ENCODE measurements at regions not wholly inside any gene's neighbourhood (a gene's known extent, or its start where the extent isn't known, plus 50 kb on each side); places are given as distances from the start of the nearest gene placed in this dataset.

DNA sequence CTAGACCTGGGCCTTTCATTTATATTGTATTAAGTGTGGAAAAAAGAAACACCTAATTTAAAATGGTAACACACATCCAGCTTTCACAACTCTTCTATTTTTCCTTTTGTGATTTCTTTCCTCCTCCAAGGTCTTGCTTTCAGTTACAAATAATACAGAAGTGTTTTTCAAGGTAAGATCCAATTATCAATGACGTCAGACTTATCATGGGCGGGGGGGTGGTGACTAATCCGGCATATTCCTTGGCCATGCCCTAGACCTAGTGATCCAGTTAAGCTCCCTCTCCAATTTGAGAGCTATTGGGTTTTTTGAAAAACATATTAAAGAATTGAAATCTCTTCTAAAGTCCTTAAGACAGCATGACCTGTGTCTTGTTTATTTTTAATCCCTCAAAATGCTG, 669.9 kb upstream of the NR5A2 start:
- Histone ChIP-seq H3K27me3 (no peaks in the 10 kb centered on the region), H3K36me3 (no peaks in the 10 kb centered on the region), H3K4me1 (no peaks in the 10 kb centered on the region), H3K27ac (no peak overlapping the region), H3K9me3 (no peaks in the 10 kb centered on the region), H3K4me3 (no peak overlapping the region)
- no peak for DNase-seq
- TF ChIP-seq, protein P1, sequence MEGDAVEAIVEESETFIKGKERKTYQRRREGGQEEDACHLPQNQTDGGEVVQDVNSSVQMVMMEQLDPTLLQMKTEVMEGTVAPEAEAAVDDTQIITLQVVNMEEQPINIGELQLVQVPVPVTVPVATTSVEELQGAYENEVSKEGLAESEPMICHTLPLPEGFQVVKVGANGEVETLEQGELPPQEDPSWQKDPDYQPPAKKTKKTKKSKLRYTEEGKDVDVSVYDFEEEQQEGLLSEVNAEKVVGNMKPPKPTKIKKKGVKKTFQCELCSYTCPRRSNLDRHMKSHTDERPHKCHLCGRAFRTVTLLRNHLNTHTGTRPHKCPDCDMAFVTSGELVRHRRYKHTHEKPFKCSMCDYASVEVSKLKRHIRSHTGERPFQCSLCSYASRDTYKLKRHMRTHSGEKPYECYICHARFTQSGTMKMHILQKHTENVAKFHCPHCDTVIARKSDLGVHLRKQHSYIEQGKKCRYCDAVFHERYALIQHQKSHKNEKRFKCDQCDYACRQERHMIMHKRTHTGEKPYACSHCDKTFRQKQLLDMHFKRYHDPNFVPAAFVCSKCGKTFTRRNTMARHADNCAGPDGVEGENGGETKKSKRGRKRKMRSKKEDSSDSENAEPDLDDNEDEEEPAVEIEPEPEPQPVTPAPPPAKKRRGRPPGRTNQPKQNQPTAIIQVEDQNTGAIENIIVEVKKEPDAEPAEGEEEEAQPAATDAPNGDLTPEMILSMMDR (IDR thresholded peaks at IDR 0.05): no peak
- TF ChIP-seq POLR2A (IDR thresholded peaks at IDR 0.05): no peak

DNA sequence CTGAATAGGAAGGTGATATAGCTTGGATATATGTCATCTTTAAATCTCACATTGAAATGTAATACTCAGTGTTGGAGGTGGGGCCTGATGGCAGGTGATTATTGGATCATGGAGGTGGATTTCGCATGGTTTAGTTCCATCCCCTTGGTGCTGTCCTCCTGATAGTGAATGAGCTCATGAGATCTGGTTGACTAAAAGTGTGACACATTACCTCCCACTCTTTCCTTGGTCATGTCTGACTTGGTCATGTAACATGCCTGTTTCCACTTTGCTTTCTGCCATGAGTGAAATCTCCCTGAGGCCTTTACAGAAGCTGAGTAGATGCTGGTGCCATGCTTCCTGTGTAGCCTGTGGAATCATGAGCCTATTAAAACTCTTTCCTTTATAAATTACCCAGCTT, 664.5 kb upstream of the NR5A2 start:
- no peak for DNase-seq
- no peak overlapping the region for H3K4me3 ChIP-seq
- H3K9me3 ChIP-seq: no peaks in the 10 kb centered on the region
- H3K27ac ChIP-seq: no peak overlapping the region
- H3K36me3 ChIP-seq: no peaks in the 10 kb centered on the region
- H3K4me1 ChIP-seq: no peaks in the 10 kb centered on the region
- H3K27me3 ChIP-seq: no peaks in the 10 kb centered on the region
- no peak for TF ChIP-seq POLR2A (IDR thresholded peaks at IDR 0.05)
- TF ChIP-seq, protein P1 (IDR thresholded peaks at IDR 0.05): no peak

DNA sequence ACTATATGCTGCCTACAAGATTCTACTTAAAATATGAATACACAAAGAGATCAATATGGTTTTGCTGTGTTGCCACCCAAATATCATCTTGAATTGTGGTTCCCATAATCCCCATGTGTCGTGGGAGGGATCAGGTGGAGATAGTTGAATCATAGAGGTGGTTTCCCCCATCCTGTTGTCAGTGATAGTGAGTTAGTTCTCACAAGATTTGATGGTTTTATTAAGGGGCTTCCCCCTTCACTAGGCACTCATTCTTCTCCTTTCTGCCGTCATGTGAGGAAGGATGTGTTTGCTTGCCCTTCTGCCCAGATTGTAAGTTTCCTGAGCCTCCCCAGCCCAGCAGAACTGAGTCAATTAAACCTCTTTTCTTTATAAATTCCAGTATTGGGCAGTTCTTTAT, 654.4 kb upstream of the NR5A2 start:
- no peaks in the 10 kb centered on the region for H3K27me3 ChIP-seq
- no peaks in the 10 kb centered on the region for H3K9me3 ChIP-seq
- no peak for DNase-seq
- H3K36me3 ChIP-seq: no peaks in the 10 kb centered on the region
- no peak overlapping the region for H3K27ac ChIP-seq
- TF ChIP-seq, protein P1 (IDR thresholded peaks at IDR 0.05): no peak
- no peak for TF ChIP-seq POLR2A (IDR thresholded peaks at IDR 0.05)
- no peaks in the 10 kb centered on the region for H3K4me1 ChIP-seq
- H3K4me3 ChIP-seq: no peak overlapping the region

DNA sequence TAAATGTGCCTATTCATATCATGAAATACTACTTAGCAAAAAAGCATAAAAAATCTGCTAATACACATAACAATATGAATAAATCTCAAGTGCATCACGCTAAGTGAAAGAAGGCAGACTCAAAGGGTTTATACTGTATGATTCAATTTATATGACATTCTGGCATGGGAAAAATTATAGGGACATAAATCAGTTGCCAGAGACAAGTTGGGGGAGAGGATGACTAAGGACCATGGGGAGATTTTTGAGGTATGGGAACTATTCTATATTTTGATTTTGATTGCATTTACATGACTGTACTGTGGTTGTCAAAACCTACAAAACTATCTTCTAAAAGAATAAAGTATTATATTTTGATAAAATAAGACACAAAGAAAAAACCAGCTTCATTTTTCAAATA, 650.3 kb upstream of the NR5A2 start:
- H3K27ac ChIP-seq: no peak overlapping the region
- H3K4me3 ChIP-seq: no peak overlapping the region
- no peaks in the 10 kb centered on the region for H3K9me3 ChIP-seq
- no peak for TF ChIP-seq POLR2A (IDR thresholded peaks at IDR 0.05)
- TF ChIP-seq, protein P1 (IDR thresholded peaks at IDR 0.05): no peak
- H3K27me3 ChIP-seq: no peaks in the 10 kb centered on the region
- no peak for DNase-seq
- no peaks in the 10 kb centered on the region for H3K36me3 ChIP-seq
- H3K4me1 ChIP-seq: no peaks in the 10 kb centered on the region

DNA sequence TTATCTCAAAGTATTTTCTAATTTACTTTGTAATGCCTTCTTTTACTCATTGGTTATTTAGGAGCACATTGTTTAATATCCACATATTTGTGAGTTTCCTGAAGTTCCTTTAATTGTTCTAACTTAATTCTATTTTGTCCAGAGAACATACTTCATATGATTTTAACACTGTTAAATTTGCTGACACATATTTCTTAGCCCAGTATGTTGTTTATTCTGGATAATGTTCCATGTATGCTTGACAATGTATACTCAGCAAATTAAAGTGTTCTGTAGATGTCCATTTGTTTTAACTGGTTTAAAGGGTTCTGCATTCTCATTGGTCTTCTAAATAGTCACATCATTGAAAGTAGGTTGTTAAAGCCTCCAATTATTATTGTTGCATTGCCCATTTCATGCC, 643.7 kb upstream of the NR5A2 start:
- Histone ChIP-seq H3K9me3 (no peaks in the 10 kb centered on the region), H3K4me3 (no peak overlapping the region), H3K27ac (no peak overlapping the region), H3K4me1 (no peaks in the 10 kb centered on the region), H3K27me3 (no peaks in the 10 kb centered on the region), H3K36me3 (no peaks in the 10 kb centered on the region)
- no peak for DNase-seq
- TF ChIP-seq, protein P1 (IDR thresholded peaks at IDR 0.05): no peak
- no peak for TF ChIP-seq POLR2A (IDR thresholded peaks at IDR 0.05)

DNA sequence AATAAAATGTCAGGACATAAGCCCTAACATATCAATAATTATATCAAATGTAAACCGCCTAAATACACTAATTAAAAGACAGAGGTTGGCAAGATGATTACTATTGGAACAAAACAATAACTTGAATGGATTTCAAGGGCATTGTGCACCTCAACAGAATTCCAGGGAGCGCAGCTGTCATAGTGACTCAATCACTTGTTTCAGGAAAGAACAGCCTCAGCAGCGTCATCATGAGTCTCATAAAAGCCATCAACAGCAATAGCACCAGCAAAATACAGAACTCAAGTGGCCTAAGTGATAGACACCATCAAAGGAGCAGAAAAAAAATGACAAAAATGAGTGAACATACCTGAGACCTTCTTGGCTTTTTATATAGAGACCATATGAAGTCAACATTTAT, 632.7 kb upstream of the NR5A2 start:
- DNase-seq: no peak
- TF ChIP-seq, protein P1 (IDR thresholded peaks at IDR 0.05): no peak
- no peak for TF ChIP-seq POLR2A (IDR thresholded peaks at IDR 0.05)
- Histone ChIP-seq H3K36me3 (no peaks in the 10 kb centered on the region), H3K27me3 (no peaks in the 10 kb centered on the region), H3K9me3 (no peaks in the 10 kb centered on the region), H3K4me1 (no peaks in the 10 kb centered on the region), H3K27ac (no peak overlapping the region), H3K4me3 (no peak overlapping the region)

All from Peyer's patch (tissue), 4 donors.